HG02981 (cell line): ENCODE measurements at regions not wholly inside any gene's neighbourhood (a gene's known extent, or its start where the extent isn't known, plus 50 kb on each side); places are given as distances from the start of the nearest gene placed in this dataset.

ENCODE experiments used
- ATAC-seq: cut with Tn5 transposase; IDR thresholded peaks from one replicate; pipeline ENCODE4 v1.9.1; 2021; ENCODE audit warnings: mild to moderate bottlenecking, moderate library complexity; ENCODE audit not compliant: unreplicated experiment

DNA sequence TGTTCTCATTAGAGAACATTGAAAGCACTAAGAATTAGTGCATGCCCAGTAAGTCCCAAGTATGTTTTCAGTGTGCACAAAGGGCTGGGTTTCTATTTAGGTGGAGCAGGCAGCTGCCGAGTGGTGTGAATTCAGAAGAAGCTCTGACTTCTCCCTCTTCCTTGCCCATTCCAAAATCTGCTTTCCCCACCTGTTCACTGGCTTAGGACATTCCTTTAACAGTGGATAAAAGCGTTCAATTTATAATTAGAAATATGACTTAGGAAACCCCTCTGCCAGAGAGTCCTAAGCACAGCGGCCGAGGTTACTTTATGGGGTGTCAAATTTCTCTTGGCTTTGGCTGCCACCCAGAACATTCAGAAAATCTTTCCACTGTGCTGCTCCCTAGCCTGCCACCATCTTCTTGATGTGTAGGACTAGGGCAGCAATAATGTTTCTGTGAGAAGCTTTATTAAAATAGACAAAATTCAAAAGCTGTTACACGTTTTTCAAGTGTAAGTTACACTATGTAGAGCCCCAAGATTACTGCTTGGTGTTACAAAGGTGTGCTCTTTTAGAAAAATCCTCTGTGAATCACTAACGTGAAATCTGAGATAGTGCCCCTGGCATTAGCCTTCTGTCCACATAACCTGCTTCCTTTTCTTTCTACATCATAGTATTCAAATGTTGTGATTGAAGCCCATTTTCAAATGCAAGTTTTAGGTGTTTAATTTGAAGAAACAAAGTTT, 191.6 kb upstream of the ANKRD50 start:
- no peak for ATAC-seq

DNA sequence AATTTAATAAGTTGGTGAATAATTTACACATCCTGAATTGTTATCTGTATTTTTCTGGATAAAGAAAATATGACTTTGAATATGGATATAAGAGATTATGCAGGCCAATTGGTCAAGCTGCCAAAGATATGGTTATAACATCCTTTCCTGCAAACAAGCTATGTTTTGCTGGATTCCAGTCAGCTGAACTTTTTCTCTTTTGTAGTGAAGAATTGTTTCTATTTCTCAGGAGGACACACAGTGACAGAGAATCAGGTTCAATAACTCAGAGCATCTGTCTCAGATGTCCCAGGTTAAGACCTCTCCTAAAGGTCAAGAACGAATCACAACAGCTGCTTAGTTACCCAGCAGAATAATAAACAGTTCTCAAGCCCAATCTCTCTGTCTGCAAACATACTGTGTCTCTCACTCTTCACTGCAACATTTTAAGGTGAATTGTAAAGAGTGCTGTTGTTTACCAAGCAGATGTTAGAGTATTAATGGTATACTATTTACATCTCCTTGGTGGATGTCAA, 189.5 kb upstream of the ANKRD50 start:
- no peak for ATAC-seq

DNA sequence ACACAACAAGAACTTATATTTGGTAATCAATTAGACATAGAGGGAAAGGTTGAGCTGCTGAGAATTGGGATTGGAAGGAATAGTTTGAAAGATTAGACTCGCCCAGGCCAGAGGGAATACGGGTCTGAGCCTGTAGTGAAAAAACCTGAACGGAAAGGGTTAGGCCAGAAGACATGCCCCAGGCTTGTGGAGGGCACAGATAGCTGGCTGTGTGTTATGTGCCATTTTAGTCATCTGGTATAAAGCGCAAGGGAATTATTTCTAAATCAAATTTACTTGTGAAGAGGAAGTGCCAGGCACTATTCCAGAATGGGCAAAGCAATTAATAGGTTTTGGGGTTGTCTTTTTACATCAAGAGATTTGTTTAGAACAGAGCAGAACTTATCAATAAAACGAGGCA, 187.5 kb upstream of the ANKRD50 start:
- ATAC-seq, result no peak

DNA sequence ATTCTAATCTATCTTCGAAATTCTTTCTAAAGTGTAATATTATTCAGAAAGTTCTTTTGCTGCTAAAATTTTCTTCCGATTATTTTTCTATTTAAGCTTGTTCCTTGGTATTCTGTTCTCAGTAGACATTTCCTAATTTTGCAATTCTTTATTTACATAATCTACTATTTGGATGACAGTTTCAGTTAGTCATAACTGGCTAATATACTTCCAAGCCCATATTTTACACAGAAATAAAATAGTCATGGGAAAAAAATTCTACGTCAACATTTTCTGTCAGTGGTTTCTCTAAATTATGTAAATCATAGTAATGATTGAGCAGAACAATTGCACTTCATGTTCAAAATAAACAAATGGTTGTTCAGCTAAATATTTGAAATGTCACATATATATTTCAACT, 178.0 kb upstream of the ANKRD50 start:
- no peak for ATAC-seq

DNA sequence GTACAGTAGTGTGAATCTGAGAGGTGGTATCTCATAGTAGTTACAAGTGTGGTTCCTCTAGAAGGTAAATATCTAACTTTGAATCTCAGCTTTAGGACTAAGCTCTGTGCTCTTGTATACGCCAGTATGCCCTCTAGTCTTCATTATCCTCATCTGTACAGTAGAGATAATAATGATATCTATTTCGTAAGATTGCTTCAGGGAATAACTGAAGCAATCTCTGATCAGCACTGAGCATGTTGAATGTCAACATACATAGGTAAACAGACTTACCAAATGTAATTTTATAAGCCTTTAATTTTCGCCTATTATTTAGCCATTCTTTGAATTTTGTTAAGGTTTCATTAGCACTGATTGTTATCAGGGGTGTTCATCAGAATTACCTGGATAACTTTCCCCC, 175.2 kb upstream of the ANKRD50 start:
- ATAC-seq, result no peak

DNA sequence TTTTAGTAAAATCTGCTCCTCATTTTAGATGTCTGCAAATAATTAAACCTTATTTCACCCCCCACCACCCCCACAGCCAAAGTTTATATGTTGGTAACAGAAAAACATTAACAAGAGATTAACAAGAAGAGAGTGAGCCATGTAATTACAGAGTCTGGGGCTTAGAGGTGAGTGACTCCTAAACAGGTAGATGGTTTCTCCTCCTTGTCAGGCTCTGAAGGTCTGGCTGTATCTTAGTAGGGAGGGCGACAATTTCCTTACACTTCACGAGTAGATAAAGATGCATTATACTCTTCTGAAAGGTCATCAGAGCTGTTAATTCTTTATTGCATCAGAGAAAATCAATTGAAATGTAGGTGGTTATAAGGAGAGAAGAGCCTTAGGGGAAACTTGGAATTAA, 171.8 kb upstream of the ANKRD50 start:
- no peak for ATAC-seq

DNA sequence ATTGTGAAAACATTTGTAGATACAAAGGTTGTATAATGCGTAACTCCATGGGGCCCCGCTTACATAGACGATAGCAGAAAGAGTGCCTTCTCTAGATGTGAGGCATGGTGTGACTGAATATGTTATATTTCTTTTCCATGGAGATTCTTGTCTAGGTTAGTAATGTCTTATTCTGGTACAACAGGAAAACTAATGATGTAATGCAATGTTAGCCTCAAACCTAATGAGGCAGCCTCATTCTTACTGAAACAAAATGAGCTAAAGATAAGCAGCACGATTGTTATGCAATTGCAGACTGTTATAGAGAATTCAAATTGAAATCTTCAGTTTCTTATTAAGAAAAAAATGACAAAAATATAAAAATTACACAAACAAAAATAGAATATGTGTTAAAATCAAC, 171.1 kb upstream of the ANKRD50 start:
- ATAC-seq, result no peak

DNA sequence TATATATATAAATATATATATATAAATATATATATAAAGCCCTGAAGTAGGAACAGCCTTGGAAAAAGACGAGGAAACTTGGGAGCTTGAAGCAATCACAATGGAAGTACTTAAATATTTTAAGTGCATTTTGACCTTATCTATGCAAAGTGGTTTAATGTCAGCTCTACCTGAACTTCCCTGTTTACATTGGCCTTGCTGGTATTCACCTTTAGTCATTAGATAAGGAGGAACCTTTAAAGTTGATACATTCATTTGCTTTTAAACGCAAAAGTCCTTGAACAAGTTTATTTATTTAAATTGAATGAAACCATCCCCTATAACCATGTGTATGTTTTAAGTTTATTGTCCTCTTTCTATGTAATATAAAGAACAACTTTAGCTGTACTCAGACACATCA, 166.7 kb upstream of the ANKRD50 start:
- ATAC-seq, result no peak

DNA sequence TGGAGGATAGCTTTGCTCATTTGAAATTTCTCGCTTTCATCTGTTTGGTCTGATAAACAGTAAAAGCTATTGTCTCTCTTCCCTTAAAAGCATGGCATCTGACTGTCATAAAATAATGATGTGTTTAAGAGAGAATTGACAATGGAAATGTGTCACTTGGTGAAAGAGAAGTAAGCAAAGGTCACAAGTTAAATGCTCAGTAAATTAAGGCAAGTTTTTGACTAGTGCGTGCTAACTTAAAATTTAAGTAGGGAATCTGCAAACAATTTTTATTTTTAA, 161.6 kb upstream of the ANKRD50 start:
- ATAC-seq, result no peak

DNA sequence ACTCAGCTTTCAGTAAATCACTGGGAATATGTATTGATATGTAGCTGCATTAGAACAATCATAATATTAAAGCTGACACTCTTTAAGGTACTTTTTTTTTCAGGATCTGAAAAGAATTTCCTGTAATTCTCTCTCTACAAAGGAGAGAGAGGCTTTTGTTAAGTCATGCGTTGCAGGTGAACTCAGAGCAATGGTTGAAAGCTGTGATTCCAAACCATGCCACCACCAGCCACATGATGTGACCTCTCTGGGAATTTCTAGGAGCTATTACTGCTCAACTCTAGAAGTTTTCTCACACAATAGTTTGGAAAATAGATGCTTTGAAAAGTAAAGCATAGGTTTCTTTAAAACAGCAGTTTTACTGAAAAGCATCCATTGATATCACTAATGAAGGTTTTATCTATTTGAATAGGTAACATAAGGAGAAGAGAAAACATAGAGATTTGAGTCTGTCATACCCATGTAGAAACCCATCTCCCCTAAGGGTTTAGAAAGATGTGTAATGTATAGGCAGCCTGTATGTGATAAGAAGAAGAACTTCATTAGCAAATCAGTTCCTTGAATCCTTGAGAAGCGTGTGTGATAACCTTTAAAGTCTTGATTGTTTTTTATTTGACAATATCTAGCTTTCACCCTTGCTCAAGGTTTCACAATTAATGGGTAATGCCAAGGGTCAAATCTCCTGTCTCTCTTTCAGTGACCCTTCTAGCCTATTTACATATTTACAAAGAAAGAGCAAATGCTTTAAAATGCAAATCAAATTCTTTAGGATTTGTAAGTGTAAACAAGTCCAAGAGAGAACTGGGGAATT, 161.0 kb upstream of the ANKRD50 start:
- no peak for ATAC-seq

DNA sequence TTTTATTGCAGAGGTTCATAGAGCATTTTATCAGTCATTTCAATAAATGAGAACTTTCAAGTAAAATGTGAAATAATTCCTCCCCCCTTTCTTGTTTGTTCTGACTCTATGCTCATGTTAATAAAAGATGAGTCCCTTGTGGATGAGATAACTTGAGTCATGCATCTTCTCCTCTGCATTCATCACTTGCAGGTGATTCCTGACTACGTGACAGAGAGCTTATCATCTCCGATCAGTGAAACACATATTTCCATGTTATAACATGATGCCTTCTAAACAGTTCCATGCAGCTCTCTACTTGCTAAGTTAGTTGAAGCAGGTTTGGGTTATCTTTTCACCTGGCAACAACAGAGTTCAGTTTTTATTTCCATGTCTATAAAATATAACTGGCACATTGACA, 160.1 kb upstream of the ANKRD50 start:
- no peak for ATAC-seq

DNA sequence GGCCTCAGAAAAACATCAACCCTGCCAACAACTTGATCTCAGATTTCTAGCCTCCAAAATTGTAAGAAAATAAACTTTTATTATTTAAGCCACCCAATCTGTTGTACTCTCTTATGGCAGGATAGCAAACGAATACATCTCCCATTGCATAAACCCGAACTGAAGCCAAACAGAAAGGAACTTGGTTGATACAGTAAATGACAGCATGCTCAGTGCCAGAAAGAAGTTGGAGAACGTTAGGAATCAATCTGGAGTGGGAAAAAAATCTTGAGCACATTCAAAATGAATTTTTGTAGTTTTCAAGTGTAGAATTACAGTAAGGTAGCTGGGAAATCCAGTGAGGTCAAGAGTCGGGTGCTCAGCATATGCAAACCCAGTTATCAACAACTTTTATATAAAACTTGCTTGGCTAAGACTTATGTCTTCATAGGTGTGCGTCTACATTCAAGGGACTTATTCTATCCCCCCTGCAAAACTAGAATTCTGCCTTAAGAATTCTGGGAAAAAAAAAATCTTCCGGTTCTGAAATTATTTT, 157.5 kb upstream of the ANKRD50 start:
- no peak for ATAC-seq

DNA sequence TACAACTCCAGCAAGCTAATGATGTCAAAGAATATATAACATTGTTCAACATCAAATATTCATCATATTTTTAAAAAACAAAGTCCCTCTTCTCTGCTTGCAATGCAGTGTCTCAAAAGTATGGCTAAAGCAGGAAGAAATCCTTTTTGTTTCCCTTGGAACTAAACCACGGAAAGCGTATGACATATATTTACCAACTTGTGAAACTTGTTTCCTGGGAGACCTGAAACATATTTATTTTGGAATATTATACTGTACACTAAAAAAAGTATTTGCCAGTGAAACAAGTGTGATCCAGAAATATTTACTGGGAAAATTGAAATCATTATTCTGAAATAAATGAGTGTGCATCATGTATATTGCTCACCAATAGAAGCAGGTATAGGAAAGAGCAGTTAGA, 156.0 kb upstream of the ANKRD50 start:
- no peak for ATAC-seq

DNA sequence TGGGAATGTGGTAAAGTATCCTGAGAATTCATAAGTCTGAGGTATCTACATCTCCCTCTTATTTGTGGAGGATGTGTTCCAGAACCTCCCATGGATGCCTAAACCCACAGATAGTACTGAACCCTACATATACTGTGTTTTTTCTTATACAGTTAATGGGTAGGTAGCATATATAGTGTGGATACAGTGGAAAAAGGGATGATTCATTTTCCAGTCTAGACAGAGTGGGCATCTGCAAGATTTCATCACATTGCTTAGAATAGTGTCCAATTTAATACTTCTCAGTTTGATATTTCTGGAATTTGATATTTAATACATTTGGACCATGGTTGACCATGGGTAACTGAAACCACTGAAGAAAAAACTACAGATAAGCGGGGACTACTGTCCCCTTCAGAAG, 155.0 kb upstream of the ANKRD50 start:
- ATAC-seq, result no peak

DNA sequence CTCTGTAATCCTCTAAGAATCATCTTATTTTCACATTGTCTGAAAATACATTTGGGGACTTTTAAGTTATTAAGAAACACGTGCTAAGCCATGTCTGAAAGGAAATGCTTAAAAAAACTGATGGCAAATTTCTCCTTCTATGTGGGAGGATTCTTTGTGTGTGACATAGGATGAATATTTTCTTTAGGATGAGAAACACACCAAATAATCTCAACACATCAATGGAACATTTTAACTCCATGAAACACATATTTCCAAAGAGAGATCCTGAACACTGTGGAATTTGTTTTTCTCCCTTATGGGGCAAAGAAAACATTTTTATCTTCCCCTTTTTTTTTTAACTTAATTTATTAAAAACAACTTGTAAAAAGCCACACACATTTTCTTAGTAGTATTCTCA, 153.8 kb upstream of the ANKRD50 start:
- ATAC-seq, result no peak

DNA sequence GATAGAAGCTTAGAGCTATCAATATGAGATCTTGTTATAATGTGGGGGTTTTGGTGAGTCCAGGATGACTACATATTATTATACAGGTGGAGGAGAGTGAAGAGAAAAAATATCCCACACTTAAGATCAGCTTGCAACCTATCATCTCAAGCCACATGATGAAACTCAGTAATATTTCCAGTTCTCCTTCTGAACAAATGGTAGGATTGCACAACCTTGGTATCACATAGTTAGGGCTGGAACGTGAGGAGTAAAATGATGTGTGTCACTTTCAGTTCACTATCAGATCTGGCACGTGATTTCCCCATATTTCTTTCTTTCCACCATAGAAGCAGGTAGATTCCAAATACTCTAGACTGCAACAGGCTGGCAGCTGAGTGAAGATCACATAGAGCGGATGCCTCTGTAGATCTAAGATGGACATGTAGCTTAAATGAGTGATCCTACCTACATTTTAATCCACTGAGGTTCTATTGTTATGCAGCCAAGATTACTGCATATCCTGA, 150.6 kb upstream of the ANKRD50 start:
- ATAC-seq, result no peak

DNA sequence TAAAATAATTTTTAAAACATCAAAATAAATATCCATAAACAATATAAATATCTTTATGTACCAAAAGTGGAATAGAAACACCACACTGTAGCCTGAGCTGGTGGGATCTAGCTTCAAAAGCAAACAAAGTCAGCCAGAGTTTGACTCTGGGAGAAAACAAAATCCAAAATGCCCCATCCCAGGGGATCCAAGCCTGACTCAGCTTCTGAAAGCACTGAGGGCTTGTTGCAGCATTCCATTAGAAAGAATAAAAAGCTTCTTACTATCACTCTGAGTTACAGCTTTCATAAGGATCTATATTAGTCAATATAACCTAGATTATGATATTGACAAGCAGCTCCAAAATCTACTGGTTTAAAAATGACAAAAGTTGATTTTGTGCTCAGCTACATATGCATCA, 149.7 kb upstream of the ANKRD50 start:
- ATAC-seq, result no peak

DNA sequence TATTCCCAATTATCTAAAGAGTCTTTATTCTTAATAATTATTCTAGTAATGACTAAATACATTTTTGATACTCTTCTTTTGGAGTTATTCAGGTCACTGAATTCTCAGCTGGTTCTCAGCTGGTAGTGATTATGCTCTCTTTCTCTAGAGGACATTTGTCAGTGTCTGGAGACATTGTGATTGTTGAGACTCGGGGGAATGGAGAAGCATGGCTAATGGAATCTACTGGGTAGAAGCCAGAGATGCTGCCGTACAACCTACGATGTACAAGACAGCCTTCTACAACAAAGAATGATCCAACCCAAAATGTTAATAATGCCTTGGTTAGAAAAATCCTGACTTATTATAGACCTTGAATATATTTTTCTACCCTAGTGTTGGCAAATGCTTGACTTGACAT, 149.2 kb upstream of the ANKRD50 start:
- no peak for ATAC-seq

DNA sequence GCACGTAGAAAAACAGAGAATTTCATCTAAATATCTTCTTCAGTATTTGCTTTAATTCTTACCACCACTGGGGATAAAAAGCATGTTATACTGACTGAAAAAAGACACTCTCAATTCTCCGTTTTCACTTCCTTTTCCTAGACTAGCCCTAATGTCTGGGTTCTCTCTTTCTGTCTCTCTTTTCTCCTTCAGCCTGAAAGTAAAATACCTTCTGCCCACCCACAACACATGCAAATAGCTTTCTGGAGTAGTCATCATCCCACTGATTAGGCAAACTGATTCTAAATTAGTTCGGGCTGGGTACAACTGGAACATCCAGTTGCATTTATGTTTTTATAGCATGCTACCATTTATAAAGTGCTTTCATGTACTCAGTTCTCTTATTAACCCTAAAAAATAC, 142.4 kb upstream of the ANKRD50 start:
- ATAC-seq, result no peak

DNA sequence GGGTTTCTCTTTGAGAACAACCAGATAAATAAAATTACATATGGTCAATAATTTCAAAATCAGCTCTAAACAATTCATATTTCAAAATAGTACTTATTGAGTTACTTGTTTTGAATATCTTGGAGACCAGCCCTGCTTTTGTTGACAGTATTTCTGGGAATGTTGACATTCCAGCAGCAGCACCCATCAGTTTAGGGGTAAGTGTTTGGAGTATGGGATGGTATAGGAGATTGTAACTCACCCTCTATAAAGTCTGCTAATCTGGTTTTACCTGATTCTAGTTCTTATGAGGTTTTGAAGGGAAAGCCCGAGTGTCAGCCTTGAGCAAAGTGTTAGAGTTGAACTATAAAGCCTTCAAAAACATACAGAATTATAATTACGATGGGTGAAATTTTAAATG, 139.2 kb upstream of the ANKRD50 start:
- ATAC-seq, result no peak

DNA sequence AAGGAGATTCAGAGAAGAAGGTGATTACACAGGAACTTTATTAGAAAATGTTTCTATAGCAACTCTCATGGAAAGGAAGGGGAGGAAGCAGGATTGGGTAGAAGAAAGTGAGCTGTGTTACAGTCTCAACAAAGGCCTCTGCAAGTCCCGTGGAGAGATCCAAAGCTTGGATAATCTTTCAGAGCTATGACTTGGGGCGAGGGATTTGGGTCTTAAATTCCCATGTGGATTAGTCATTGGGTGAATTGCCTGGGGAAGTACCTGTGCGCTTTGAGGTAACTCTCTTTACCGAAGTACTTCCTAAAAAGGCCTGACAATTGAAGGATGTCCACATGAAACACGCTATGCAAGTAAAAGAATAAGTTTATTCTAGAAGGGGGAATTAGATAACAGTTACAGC, 133.8 kb upstream of the ANKRD50 start:
- ATAC-seq, result no peak

DNA sequence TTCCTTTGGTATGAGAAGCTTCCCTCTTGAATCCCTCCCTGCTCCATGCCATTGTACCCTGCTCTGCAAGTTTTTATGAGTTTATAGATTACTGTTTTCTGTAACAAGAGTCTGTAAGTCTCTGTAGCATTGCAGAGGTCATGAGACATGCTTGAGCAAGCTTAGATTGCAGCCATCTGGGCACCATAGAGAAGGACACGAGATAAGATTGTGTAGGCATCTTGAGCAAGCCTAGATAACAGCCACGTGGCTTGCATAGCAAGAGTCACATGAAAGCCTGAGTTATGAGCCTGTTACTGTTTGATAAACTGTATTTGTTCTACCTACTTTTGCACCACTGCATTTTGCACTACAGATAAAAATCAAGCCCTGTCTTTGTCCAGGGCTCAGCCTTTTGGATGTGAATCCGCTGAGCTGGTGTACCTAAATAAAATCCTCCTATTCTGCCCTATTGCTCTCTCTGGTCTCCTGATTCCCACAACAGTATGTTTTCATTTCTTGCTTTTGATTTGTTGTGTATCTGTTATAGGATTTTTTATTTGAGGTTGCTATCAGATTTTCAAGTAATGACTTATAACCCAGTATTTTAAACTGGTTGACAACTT, 127.4 kb upstream of the ANKRD50 start:
- ATAC-seq, result no peak
